ENCODE measurements at regions not wholly inside any gene's neighbourhood (a gene's known extent, or its start where the extent isn't known, plus 50 kb on each side); places are given as distances from the start of the nearest gene placed in this dataset.

- TF ChIP-seq CTCF (conservative IDR thresholded peaks at IDR 0.05 in 1 of 2, IDR thresholded peaks at IDR 0.05 in 1 of 2; ENCODE audit: extremely low read depth in 1 of 2, insufficient read depth in 1 of 2, low read depth in 1 of 2, low read length in 2 of 2) (no peak), EZH2 (IDR thresholded peaks at IDR 0.05; ENCODE audit: borderline replicate concordance, low read length) (no peak)
These were observed 84.6 kb upstream of the DNAH5 start for GRCh38 chr5:14028938-14029584.
